IMR-90 (cell line): ENCODE measurements at regions not wholly inside any gene's neighbourhood (a gene's known extent, or its start where the extent isn't known, plus 50 kb on each side); places are given as distances from the start of the nearest gene placed in this dataset. TPM values are rescaled to one million over a fixed set of nuclear protein-coding genes. Genes with fewer than 3 reads are reported as not detected.

Experiments
- microRNA-seq, 2 experiments: library from miRNA; stranded (forward) in 1 of 2; unstranded in 1 of 2; fragments of 10-50 nt in 1 of 2; fragments of <30 nt in 1 of 2; gene quantifications in 1 of 2; microRNA quantifications in 1 of 2; one replicate each; pipeline versions ENCODE3 to v1.1.0; 2013 to 2020; ENCODE audit not compliant: insufficient read depth in 1 of 2, insufficient read length in 1 of 2, unreplicated experiment in 1 of 2
- small RNA-seq, 5 experiments: library from RNA; depleted of rRNA; stranded (forward); fragments of <200 nt; gene quantifications; one replicate each; pipeline ENCODE3, GENCODE V24; 2012

Small RNAs in the stretch of these regions (microRNA-seq; reads per million reads assigned to microRNA genes)
- not detected for gene NCSTNP1 (ENCODE audit: insufficient read depth, insufficient read length)
- not detected for gene RF00026 (ENCODE audit: insufficient read depth, insufficient read length)

Small RNAs in the stretch of these regions (small RNA-seq; reads per million reads assigned to genes)
- gene NCSTNP1 (0 reads per million in 5 experiments), gene RF00026 (0 reads per million in 5 experiments)
